OCI-LY7 (cell line): ENCODE measurements at regions not wholly inside any gene's neighbourhood (a gene's known extent, or its start where the extent isn't known, plus 50 kb on each side); places are given as distances from the start of the nearest gene placed in this dataset.

Experiments used
- CTCF ChIP-seq: fragments of 200-600 bp; sonication (generic); conservative IDR thresholded peaks from 2 replicates; pipeline ENCODE4 v1.5.1; 2014; ENCODE audit warnings: mild to moderate bottlenecking, antibody characterized with exemption, low read length, moderate library complexity, mixed read lengths
- EZH2phosphoT487 ChIP-seq: fragments of 200-600 bp; sonication (generic); IDR thresholded peaks from 2 replicates; pipeline ENCODE4 v1.6.1; 2018; ENCODE audit warnings: low read depth, borderline replicate concordance, mild to moderate bottlenecking, mixed run types, antibody characterized with exemption, low read length, moderate library complexity, mixed read lengths

GRCh38 chr4:129342819-129343408, 247.0 kb downstream of the C4orf33 start:
- TF ChIP-seq CTCF (no peak), EZH2phosphoT487 (no peak)
